ENCODE measurements at regions not wholly inside any gene's neighbourhood (a gene's known extent, or its start where the extent isn't known, plus 50 kb on each side); places are given as distances from the start of the nearest gene placed in this dataset.

DNA sequence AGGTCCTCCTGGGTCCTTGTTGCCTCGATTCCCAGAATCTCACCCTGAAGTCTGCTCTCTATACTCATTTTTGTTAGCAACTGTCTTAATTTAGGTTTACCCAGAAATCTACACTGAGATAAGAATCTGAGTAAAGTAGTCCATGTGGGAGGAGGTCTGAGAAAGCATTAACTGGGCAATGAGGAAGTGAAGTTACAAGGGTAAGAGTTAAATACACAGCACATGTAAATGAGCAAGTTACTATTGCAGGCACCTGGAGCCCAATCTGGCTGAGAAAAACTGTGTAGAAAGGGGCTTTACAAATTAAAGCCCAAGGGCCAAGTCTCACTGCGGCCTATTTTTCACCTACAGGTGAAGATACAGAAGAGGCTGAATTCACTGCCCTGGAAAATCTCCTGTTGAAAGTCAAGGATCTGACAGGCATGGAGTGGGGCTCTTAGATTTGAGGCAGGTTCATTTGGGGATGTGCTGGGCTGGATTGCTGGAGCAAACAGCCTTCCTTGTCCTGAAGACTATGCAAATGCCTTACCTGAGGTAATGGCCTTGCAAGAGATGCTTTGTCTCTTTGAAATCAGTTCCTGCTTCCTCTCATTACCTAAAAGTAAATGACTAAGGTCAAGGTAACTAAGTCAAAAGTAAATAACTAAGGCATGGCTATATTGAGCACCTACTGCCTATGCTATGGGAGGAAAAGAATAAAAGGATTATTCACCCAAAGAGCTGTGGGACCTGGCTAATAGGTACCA lies 84.4 kb upstream of the DYNAP start:
- TF ChIP-seq, protein P1, sequence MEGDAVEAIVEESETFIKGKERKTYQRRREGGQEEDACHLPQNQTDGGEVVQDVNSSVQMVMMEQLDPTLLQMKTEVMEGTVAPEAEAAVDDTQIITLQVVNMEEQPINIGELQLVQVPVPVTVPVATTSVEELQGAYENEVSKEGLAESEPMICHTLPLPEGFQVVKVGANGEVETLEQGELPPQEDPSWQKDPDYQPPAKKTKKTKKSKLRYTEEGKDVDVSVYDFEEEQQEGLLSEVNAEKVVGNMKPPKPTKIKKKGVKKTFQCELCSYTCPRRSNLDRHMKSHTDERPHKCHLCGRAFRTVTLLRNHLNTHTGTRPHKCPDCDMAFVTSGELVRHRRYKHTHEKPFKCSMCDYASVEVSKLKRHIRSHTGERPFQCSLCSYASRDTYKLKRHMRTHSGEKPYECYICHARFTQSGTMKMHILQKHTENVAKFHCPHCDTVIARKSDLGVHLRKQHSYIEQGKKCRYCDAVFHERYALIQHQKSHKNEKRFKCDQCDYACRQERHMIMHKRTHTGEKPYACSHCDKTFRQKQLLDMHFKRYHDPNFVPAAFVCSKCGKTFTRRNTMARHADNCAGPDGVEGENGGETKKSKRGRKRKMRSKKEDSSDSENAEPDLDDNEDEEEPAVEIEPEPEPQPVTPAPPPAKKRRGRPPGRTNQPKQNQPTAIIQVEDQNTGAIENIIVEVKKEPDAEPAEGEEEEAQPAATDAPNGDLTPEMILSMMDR (IDR thresholded peaks at IDR 0.05; ENCODE audit: low read depth, low read length), result no peak
- H3K4me3 ChIP-seq (ENCODE audit: low read depth, low read length), result no peak overlapping the region
- no peak for DNase-seq (ENCODE audit: low read depth, low spot score)
- in situ Hi-C loops (cut with HindIII; ENCODE audit: low sequenced_read_pairs), result no loop called here

GRCh38 chr18:54509793-54510192 lies 81.3 kb upstream of the DYNAP start:
- DNase-seq (ENCODE audit: low read depth, low spot score), result no peak
- TF ChIP-seq, protein P1 (IDR thresholded peaks at IDR 0.05; ENCODE audit: low read depth, low read length), result no peak
- H3K4me3 ChIP-seq (ENCODE audit: low read depth, low read length), result no peak overlapping the region
- in situ Hi-C loops (cut with HindIII; ENCODE audit: low sequenced_read_pairs), result no loop called here

- in situ Hi-C loops (cut with HindIII; ENCODE audit: low sequenced_read_pairs), result no loop called here
- no peak overlapping the region for H3K4me3 ChIP-seq (ENCODE audit: low read depth, low read length)
- no peak for DNase-seq (ENCODE audit: low read depth, low spot score)
- TF ChIP-seq, protein P1 (IDR thresholded peaks at IDR 0.05; ENCODE audit: low read depth, low read length), result no peak
These were observed 75.9 kb upstream of the DYNAP start for GRCh38 chr18:54515149-54515548.

DNA sequence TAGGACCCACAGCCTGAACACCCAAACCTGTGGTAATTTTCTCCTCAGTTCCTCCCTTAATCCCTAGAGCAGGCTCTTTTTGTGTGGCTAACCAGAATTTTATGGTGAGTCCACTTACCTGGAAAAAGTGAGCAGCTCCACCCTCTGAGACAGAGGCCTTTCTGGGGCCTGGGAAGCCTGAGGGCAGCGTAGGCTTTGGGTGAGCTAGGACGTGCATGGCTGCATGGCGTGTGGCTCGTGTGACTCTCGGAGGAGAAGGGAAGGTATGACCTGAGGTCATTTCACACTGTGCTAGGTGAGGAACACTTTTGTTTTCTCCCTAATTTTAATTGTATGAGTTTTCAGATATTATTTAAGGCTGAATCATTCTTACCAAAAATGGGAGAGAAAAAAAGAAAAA lies 73.5 kb upstream of the DYNAP start:
- DNase-seq (ENCODE audit: low read depth, low spot score), result no peak
- in situ Hi-C loops (cut with HindIII; ENCODE audit: low sequenced_read_pairs), result no loop called here
- TF ChIP-seq, protein P1 (IDR thresholded peaks at IDR 0.05; ENCODE audit: low read depth, low read length), result no peak
- no peak overlapping the region for H3K4me3 ChIP-seq (ENCODE audit: low read depth, low read length)

DNA sequence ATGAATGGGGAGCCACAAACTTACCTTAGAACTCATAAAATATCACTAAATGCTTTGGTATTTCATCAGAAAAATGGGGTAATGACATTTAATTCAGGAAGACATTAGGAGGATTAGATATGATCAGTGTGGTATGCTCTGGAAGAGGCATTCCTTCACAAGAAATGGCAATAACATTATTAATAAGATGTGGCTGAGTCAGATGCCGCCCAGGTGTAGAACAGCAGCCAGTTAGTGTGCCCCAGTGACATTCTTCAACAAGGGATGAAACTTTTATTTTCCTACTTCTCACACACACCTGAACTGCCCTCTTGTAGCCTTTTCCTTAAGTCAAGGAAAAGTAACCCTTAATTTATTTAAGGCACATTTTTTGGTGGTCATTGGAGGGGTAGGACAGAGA lies 69.2 kb upstream of the DYNAP start:
- in situ Hi-C loops (cut with HindIII; ENCODE audit: low sequenced_read_pairs), result no loop called here
- no peak overlapping the region for H3K4me3 ChIP-seq (ENCODE audit: low read depth, low read length)
- TF ChIP-seq, protein P1 (IDR thresholded peaks at IDR 0.05; ENCODE audit: low read depth, low read length), result no peak
- DNase-seq (ENCODE audit: low read depth, low spot score), result no peak

- H3K4me3 ChIP-seq (ENCODE audit: low read depth, low read length), result no peak overlapping the region
- TF ChIP-seq, protein P1 (IDR thresholded peaks at IDR 0.05; ENCODE audit: low read depth, low read length), result no peak
- DNase-seq (ENCODE audit: low read depth, low spot score), result no peak
- in situ Hi-C loops (cut with HindIII; ENCODE audit: low sequenced_read_pairs), result no loop called here
These were observed 62.1 kb upstream of the DYNAP start for GRCh38 chr18:54528942-54529376.

Data from astrocyte of the spinal cord (primary cell).